HG03135 (cell line): ENCODE measurements at regions not wholly inside any gene's neighbourhood (a gene's known extent, or its start where the extent isn't known, plus 50 kb on each side); places are given as distances from the start of the nearest gene placed in this dataset.

Experiments used
- ATAC-seq: cut with Tn5 transposase; IDR thresholded peaks from one replicate; pipeline ENCODE4 v1.9.1; 2021; ENCODE audit warnings: mild to moderate bottlenecking, moderate library complexity; ENCODE audit not compliant: unreplicated experiment

GRCh38 chr1:55751776-55752175 lies 536.6 kb upstream of the USP24 start:
- no peak for ATAC-seq

- ATAC-seq, result no peak
These were observed 535.4 kb upstream of the USP24 start for GRCh38 chr1:55750628-55750995.

- ATAC-seq, result no peak
These were observed 534.9 kb upstream of the USP24 start for GRCh38 chr1:55749975-55750627.

GRCh38 chr1:55747408-55747841 lies 532.3 kb upstream of the USP24 start:
- ATAC-seq, result no peak

- no peak for ATAC-seq
These were observed 531.5 kb upstream of the USP24 start for GRCh38 chr1:55746710-55747109.

GRCh38 chr1:55741516-55741915 lies 526.4 kb upstream of the USP24 start:
- ATAC-seq, result no peak

- ATAC-seq, result no peak
These were observed 519.9 kb upstream of the USP24 start for GRCh38 chr1:55735106-55735505.

GRCh38 chr1:55726994-55727393 lies 511.8 kb upstream of the USP24 start:
- no peak for ATAC-seq

GRCh38 chr1:55725378-55725777 lies 510.2 kb upstream of the USP24 start:
- ATAC-seq, result no peak

GRCh38 chr1:55724551-55725325 lies 509.6 kb upstream of the USP24 start:
- ATAC-seq, result no peak

GRCh38 chr1:55723001-55723400 lies 507.8 kb upstream of the USP24 start:
- no peak for ATAC-seq

- no peak for ATAC-seq
These were observed 505.1 kb upstream of the USP24 start for GRCh38 chr1:55720261-55720660.

GRCh38 chr1:55718758-55719671 lies 503.9 kb upstream of the USP24 start:
- ATAC-seq, result no peak

GRCh38 chr1:55717111-55717510 lies 501.9 kb upstream of the USP24 start:
- ATAC-seq, result no peak

- ATAC-seq, result no peak
These were observed 501.4 kb upstream of the USP24 start for GRCh38 chr1:55716610-55717009.

GRCh38 chr1:55716151-55716550 lies 501.0 kb upstream of the USP24 start:
- no peak for ATAC-seq

GRCh38 chr1:55714230-55714629 lies 499.1 kb upstream of the USP24 start:
- ATAC-seq, result no peak

GRCh38 chr1:55713516-55713915 lies 498.4 kb upstream of the USP24 start:
- ATAC-seq, result no peak

- no peak for ATAC-seq
These were observed 497.0 kb upstream of the USP24 start for GRCh38 chr1:55712148-55712547.

- ATAC-seq, result no peak
These were observed 493.6 kb upstream of the USP24 start for GRCh38 chr1:55708781-55709180.

- no peak for ATAC-seq
These were observed 492.7 kb upstream of the USP24 start for GRCh38 chr1:55707846-55708245.

- ATAC-seq, result no peak
These were observed 492.0 kb upstream of the USP24 start for GRCh38 chr1:55707196-55707595.
